DMS53 treated with DMSO at 0.1 percent for 48 hours (cell line): ENCODE measurements at regions not wholly inside any gene's neighbourhood (a gene's known extent, or its start where the extent isn't known, plus 50 kb on each side); places are given as distances from the start of the nearest gene placed in this dataset.

Experiments used
- DNase-seq: peaks from one replicate; lab custom pipeline; 2025; ENCODE audit not compliant: unreplicated experiment; lab: John Stamatoyannopoulos, UW

DNA sequence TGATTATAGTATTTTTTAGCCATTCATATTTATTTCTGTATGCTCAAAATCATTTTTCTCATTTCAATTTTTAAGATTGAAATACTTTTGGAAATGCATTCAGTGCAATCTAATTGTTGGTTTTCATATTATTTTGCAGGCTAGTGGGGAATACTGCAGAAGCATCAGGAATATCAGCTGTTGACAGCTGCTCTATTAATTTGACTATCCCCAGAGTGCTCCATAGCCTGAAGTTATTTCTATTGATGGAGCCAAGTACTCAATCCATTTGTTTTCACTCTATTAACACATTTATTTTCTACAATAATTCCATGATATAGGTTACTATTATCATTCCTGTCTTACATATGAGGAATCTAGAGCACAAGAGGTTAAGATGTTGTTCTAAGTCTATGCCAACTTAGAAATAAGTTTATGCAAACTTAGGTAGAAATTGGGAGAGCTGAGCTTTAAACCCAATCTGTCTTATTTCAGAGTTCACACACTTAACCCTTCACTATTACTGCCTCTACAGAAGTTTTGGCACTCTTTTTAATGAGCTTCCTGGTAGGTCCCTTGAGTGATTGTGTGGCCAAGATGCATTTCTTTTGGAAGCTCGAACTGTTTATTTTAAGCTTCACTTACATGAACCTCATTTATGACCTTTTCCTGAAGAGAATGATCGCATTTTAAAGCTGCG lies 65.6 kb upstream of the PCDH18 start:
- no peak for DNase-seq

DNA sequence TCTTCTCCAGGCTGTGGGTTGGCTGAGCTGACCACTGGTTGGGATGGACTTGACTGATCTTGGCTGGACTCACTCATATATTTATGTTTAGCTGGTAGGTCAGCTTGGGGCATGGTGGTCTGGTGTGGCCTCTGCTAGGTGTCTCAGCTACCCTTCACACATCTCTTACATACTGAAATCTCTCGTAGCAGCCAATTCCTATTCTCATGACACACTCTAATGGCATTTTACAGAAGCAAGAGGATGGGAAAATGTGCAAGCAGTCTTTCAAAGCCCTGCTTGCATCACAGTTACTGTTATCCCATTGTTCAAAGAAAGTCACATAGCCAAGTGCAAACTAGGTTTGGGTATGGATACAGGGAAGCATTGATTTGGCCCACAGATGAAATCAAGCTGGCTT lies 55.5 kb upstream of the PCDH18 start:
- no peak for DNase-seq

DNA sequence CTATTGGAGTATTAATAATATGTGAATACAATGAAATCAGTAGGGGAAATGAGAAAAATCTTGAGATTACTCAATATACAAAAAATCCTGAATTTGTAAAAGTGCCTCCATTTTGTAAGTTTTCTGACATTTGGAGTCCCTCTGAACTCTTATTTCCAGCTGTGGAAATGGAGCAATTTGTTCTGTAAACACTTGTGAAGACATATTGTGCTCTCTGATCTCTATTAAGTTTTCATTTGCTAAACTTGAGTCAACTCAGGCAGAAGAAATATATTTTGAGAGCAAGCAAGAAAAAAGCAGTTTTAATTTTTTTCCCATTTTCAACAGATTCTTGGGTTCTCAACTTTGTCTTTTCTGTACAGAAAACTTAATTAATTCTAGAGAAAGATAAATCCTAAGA lies 51.4 kb upstream of the PCDH18 start:
- no peak for DNase-seq
